PC-3 (cell line): ENCODE measurements at regions not wholly inside any gene's neighbourhood (a gene's known extent, or its start where the extent isn't known, plus 50 kb on each side); places are given as distances from the start of the nearest gene placed in this dataset.

Experiments used
- ATAC-seq: fragments of 200-7000 bp; cut with Tn5 transposase; 2 replicates; pipeline ENCODE4 v1.9.1; 2020; ENCODE audit warnings: mild to moderate bottlenecking, moderate library complexity
- BruUV-seq: library from RNA; stranded (reverse); fragments of 400-500 nt; replicated peaks from 2 replicates; lab custom pipeline; 2021; lab: Mats Ljungman, UMichigan
- CTCF ChIA-PET: fragments of 300-600 bp; sonication (Branson Sonifier 250); formaldehyde crosslinking; loops from one replicate; lab custom pipeline; 2022; ENCODE audit warnings: antibody characterized with exemption; lab: Charles Lee
- POLR2A ChIA-PET: fragments of 300-600 bp; sonication (Branson Sonifier 250); formaldehyde crosslinking; loops from one replicate; lab custom pipeline; 2022; ENCODE audit warnings: antibody characterized with exemption; ENCODE audit not compliant: unreplicated experiment; lab: Charles Lee
- DNase-seq: peaks from one replicate; pipeline ENCODE4 v3.0.0-alpha.2; 2015
- H2AFZ ChIP-seq: fragments of 300-600 bp; sonication (generic); 2 replicates; pipeline ENCODE4 v1.6.0; 2016; ENCODE audit warnings: antibody characterized with exemption, low read length
- H3F3A ChIP-seq: fragments of 300-600 bp; sonication (generic); one replicate; pipeline ENCODE4 v1.6.0; 2017; ENCODE audit warnings: antibody characterized with exemption, low read length, control low read depth, mild to moderate bottlenecking; ENCODE audit not compliant: unreplicated experiment
- H3K27ac ChIP-seq: fragments of 300-600 bp; sonication (generic); 2 replicates; pipeline ENCODE4 v1.5.1; 2016; ENCODE audit warnings: mild to moderate bottlenecking, low read length
- H3K27me3 ChIP-seq: fragments of 300-600 bp; sonication (generic); 2 replicates; pipeline ENCODE4 v1.6.1; 2016; ENCODE audit warnings: low read length, mixed read lengths
- H3K36me3 ChIP-seq: fragments of 300-600 bp; sonication (generic); 2 replicates; pipeline ENCODE4 v1.6.1; 2016; ENCODE audit warnings: low read depth, mixed run types, low read length, mixed read lengths
- H3K4me1 ChIP-seq: fragments of 300-600 bp; sonication (generic); 2 replicates; pipeline ENCODE4 v1.5.1; 2016; ENCODE audit warnings: low read length; ENCODE audit not compliant: insufficient read depth
- H3K4me2 ChIP-seq: fragments of 300-600 bp; sonication (generic); 2 replicates; pipeline ENCODE4 v1.6.0; 2016; ENCODE audit warnings: low read length
- H3K4me3 ChIP-seq: fragments of 300-600 bp; sonication (generic); 2 replicates; pipeline ENCODE4 v1.5.1; 2016; ENCODE audit warnings: mild to moderate bottlenecking, low read length, mixed read lengths
- H3K79me2 ChIP-seq: fragments of 300-600 bp; sonication (generic); 2 replicates; pipeline ENCODE4 v1.6.1; 2017; ENCODE audit warnings: low read length, mixed read lengths
- H3K9ac ChIP-seq: fragments of 300-600 bp; sonication (generic); 2 replicates; pipeline ENCODE4 v1.6.0; 2016; ENCODE audit warnings: mild to moderate bottlenecking, low read length
- H3K9me2 ChIP-seq: fragments of 300-600 bp; sonication (generic); replicated peaks from 2 replicates; pipeline ENCODE4 v1.6.1; 2016; ENCODE audit warnings: mixed run types, low read length, mixed read lengths
- H3K9me3 ChIP-seq: fragments of 300-600 bp; sonication (generic); 2 replicates; pipeline ENCODE4 v1.6.1; 2016; ENCODE audit warnings: low read length, mixed read lengths
- H4K20me1 ChIP-seq: fragments of 300-600 bp; sonication (generic); 2 replicates; pipeline ENCODE4 v1.6.1; 2016; ENCODE audit warnings: low read length, mixed read lengths
- CTCF ChIP-seq: fragments of 300-600 bp; sonication (generic); conservative IDR thresholded peaks from 2 replicates; pipeline ENCODE4 v1.5.1; 2017; ENCODE audit warnings: antibody characterized with exemption, low read depth, mild to moderate bottlenecking, low read length
- EZH2 ChIP-seq: fragments of 300-600 bp; sonication (generic); IDR thresholded peaks from one replicate; pipeline ENCODE4 v1.6.1; 2017; ENCODE audit warnings: antibody characterized with exemption, mild to moderate bottlenecking, low read length; ENCODE audit not compliant: unreplicated experiment
- EZH2phosphoT487 ChIP-seq: fragments of 300-600 bp; sonication (generic); IDR thresholded peaks from 2 replicates; pipeline ENCODE4 v1.6.1; 2018; ENCODE audit warnings: mild to moderate bottlenecking, antibody characterized with exemption, low read length, borderline replicate concordance
- intact Hi-C: fragments of 100-400 bp; cut with micrococcal nuclease; formaldehyde crosslinking; loops from 2 replicates; pipeline ENCODE4 v1.9.0; 2023

DNA sequence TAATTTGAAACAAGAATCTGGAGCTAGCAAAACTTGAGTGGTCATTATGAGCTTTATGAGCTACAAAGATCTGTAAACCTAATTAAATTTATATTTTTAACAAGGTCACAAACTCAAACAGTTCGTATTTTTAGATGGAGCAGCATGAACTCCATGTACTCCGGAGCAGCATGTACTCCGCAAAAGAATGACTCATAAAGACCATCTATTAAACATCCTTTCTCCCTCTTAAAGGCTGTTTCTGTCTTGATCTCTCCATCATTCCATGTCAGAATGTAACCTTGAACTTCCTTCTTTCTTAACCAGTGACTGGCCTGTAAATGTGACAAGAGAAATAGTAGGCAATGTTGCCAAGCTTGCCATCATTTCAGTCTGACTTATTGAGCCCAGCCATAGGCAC lies 696.9 kb downstream of the ZNF385D start:
- no peak overlapping the region for H3K4me3 ChIP-seq
- H3K9me2 ChIP-seq: no peaks in the 10 kb centered on the region
- TF ChIP-seq EZH2phosphoT487 (no peak), CTCF (no peak)
- H2AFZ ChIP-seq: no peak overlapping the region
- ATAC-seq (no peak), DNase-seq (no peak)
- H3K4me1 ChIP-seq: no peaks in the 10 kb centered on the region
- H4K20me1 ChIP-seq: no peaks in the 10 kb centered on the region
- H3F3A ChIP-seq: no peaks in the 10 kb centered on the region
- POLR2A ChIA-PET: no interaction called here
- no peaks in the 10 kb centered on the region for H3K36me3 ChIP-seq
- no peaks in the 10 kb centered on the region for H3K79me2 ChIP-seq
- H3K27ac ChIP-seq: no peak overlapping the region
- CTCF ChIA-PET: no interaction called here
- H3K9ac ChIP-seq: no peak overlapping the region
- no peaks in the 10 kb centered on the region for H3K9me3 ChIP-seq
- H3K27me3 ChIP-seq: peaks cover 22% of the 10 kb centered on the region
- intact Hi-C loops: no loop called here
- H3K4me2 ChIP-seq: no peak overlapping the region
- no TSS peak for BruUV-seq

GRCh38 chr3:21049334-21050062 lies 701.5 kb downstream of the ZNF385D start:
- intact Hi-C loops: no loop called here

More at GRCh38 chr3:21049334-21050062, 701.5 kb downstream of the ZNF385D start:
- Histone ChIP-seq H3K27ac (no peak overlapping the region), H3K9ac (no peak overlapping the region), H3K36me3 (no peaks in the 10 kb centered on the region), H3K4me3 (no peak overlapping the region), H3K9me3 (no peaks in the 10 kb centered on the region), H3K4me1 (no peaks in the 10 kb centered on the region), H3K79me2 (no peaks in the 10 kb centered on the region), H3F3A (no peaks in the 10 kb centered on the region), H2AFZ (no peak overlapping the region), H3K27me3 (peaks cover 33% of the 10 kb centered on the region), H3K4me2 (no peak overlapping the region), H4K20me1 (no peaks in the 10 kb centered on the region), H3K9me2 (no peaks in the 10 kb centered on the region)
- ATAC-seq (no peak), DNase-seq (no peak)
- ChIA-PET POLR2A (no interaction called here), CTCF (no interaction called here)
- no peak for TF ChIP-seq CTCF
- TF ChIP-seq EZH2phosphoT487: no peak
- TF ChIP-seq EZH2: no peak
- BruUV-seq: no TSS peak
